ENCODE measurements at regions not wholly inside any gene's neighbourhood (a gene's known extent, or its start where the extent isn't known, plus 50 kb on each side); places are given as distances from the start of the nearest gene placed in this dataset.

DNA sequence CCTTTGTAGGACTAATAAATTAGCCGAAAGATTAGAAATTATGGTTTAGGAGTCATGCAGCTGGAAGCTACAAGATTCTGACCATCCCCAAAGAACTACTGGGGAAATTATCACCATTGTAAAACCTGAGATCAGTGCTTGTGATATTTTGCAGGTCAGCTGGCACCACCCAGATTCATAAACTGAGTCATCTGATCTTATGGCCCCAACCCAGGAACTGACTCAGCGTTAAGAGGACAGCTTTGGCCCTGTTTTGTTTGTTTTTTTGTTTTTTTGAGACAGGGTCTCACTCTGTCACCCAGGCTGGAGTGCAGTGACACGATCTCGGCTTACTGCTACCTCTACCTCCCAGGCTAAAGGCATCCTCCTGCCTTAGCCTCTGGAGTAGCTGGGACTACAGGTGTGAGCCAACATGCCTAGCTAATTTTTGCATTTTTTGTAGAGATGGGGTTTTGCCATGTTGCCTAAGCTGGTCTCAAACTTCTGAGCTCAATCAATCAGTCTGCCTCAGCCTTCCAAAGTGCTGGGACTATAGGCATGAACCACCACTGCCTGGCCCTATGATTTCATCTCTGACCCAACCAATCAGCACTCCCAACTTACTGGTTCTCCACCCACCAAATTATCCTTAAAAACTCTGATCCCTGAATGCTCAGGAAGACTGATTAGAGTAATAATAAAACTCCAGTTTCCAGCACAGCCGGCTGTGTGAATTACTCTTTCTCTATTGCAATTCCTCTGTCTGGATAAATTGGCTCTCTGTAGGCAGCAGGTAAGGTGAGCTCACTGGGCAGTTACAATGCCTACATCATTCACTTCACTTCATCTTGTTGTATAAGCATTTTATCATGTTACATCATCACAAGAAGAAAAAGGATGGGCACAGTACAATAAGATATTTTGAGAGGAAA, 79.4 kb upstream of the KSR1 start:
- TF ChIP-seq, protein P1, sequence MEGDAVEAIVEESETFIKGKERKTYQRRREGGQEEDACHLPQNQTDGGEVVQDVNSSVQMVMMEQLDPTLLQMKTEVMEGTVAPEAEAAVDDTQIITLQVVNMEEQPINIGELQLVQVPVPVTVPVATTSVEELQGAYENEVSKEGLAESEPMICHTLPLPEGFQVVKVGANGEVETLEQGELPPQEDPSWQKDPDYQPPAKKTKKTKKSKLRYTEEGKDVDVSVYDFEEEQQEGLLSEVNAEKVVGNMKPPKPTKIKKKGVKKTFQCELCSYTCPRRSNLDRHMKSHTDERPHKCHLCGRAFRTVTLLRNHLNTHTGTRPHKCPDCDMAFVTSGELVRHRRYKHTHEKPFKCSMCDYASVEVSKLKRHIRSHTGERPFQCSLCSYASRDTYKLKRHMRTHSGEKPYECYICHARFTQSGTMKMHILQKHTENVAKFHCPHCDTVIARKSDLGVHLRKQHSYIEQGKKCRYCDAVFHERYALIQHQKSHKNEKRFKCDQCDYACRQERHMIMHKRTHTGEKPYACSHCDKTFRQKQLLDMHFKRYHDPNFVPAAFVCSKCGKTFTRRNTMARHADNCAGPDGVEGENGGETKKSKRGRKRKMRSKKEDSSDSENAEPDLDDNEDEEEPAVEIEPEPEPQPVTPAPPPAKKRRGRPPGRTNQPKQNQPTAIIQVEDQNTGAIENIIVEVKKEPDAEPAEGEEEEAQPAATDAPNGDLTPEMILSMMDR (IDR thresholded peaks at IDR 0.05; ENCODE audit: low read depth, low read length), result no peak
- H3K4me3 ChIP-seq (ENCODE audit: low read depth, low read length), result no peak overlapping the region

GRCh38 chr17:27378482-27379175, 77.6 kb upstream of the KSR1 start:
- no peak overlapping the region for H3K4me3 ChIP-seq (ENCODE audit: low read depth, low read length)
- TF ChIP-seq, protein P1 (IDR thresholded peaks at IDR 0.05; ENCODE audit: low read depth, low read length), result no peak

- TF ChIP-seq, protein P1 (IDR thresholded peaks at IDR 0.05; ENCODE audit: low read depth, low read length), result no peak
- H3K4me3 ChIP-seq (ENCODE audit: low read depth, low read length), result peak overlapping the region; percentile 31
Observed at GRCh38 chr17:27379888-27380533, 76.2 kb upstream of the KSR1 start.

DNA sequence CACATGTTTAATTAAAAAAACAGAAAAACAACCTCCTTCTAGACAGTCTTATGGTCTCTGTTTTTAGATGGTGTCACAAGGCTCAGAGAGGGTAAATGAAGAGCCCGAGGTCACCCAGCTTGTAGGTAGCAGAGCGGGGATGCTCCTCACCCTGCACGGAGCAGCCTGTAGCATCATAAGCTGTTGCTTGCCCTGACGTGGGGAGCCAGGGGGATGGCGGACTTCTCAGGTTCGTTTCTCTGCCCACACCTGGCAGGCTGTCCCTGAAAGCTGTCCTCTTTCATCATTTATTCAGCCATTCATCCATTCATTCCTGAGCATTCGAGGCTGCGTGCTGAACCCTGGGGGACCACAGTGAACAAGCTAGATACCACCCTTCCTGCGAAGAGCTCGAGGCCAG, 75.7 kb upstream of the KSR1 start:
- peak overlapping the region; percentile 31 for H3K4me3 ChIP-seq (ENCODE audit: low read depth, low read length)
- TF ChIP-seq, protein P1 (IDR thresholded peaks at IDR 0.05; ENCODE audit: low read depth, low read length), result no peak

- H3K4me3 ChIP-seq (ENCODE audit: low read depth, low read length), result no peak overlapping the region
- TF ChIP-seq, protein P1 (IDR thresholded peaks at IDR 0.05; ENCODE audit: low read depth, low read length), result peak; percentile 59
Observed at GRCh38 chr17:27381007-27381501, 75.2 kb upstream of the KSR1 start.

- H3K4me3 ChIP-seq (ENCODE audit: low read depth, low read length), result no peak overlapping the region
- TF ChIP-seq, protein P1 (IDR thresholded peaks at IDR 0.05; ENCODE audit: low read depth, low read length), result no peak
Observed at GRCh38 chr17:27382025-27382424, 74.2 kb upstream of the KSR1 start.

Measured in WI38 (cell line).